GM18867 (cell line): ENCODE measurements at regions not wholly inside any gene's neighbourhood (a gene's known extent, or its start where the extent isn't known, plus 50 kb on each side); places are given as distances from the start of the nearest gene placed in this dataset.
"Not testable (repeated sequence)": the region's sequence is repeated elsewhere in the genome, so short reads cannot be mapped to it uniquely, and the experiment has no call there.

Source experiments
- ATAC-seq: cut with Tn5 transposase; IDR thresholded peaks from one replicate; pipeline ENCODE4 v1.9.1; 2021; ENCODE audit warnings: mild to moderate bottlenecking, moderate library complexity; ENCODE audit not compliant: unreplicated experiment

DNA sequence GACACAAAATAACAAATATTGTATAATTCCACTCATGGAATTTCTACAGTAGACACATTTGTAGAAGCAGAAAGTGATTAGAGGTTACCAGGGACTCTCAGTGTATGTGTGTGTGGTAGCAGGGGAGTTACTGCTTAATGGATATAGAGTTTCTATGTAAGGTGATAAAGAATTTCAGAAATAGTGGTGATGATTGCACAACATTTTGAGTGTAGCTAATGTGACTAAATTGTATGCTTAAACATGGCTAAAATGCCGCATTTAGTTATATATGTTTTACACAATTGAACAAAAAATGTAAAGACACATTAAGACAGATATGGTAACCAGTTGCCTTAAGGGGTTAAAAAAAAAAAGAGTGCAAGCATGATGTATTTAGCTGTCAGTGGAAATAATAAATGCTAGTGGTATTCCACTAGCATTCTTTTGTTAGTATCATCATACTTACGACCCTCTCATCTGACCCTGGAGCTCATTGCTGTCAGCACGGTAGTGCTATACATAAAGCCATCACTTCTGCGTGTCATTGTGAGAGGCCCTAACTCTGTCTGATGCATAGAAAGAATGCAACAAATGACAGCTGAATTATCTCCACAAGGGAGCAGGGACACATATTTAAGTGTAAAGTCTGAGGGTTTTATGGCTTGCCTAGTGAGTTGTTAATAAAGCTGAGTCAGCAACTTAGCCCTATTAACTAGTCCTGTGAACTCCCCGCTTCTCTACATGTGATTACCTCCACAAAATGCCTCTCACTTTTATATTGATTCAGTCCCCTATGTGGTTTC is 134.1 kb upstream of the RXFP2 start:
- no peak for ATAC-seq

DNA sequence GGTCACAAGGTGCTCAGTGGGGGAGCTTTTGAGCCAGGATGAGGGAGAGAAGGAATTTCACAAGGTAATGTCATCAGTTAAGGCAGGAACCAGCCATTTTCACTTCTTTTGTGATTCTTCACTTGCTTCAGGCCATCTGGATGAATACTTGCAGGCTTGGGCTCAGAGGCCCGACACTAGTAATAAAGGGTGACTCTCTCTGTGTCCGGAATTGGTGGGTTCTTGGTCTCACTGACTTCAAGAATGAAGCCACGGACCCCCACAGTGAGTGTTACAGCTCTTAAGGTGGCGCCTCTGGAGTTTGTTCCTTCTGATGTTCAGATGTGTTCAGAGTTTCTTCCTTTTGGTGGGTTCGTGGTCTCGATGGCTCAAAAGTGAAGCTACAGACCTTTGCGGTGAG is 131.8 kb upstream of the RXFP2 start:
- not testable (repeated sequence) for ATAC-seq

DNA sequence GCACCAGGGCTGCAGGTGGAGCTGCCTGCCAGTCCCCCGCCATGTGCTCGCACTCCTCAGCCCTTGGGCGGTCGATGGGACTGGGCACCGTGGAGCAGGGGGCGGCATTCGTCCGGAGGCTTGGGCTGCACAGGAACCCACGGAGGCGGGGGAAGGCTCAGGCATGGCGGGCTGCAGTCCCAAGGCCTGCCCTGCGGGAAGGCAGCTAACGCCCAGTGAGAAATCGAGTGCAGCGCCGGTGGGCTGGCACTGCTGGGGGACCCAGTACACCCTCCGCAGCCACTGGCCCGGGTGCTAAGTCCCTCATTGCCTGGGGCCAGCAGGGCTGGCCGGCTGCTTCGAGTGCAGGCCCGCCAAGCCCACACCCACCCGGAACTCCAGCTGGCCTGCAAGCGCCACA is 130.5 kb upstream of the RXFP2 start:
- ATAC-seq, result not testable (repeated sequence)

DNA sequence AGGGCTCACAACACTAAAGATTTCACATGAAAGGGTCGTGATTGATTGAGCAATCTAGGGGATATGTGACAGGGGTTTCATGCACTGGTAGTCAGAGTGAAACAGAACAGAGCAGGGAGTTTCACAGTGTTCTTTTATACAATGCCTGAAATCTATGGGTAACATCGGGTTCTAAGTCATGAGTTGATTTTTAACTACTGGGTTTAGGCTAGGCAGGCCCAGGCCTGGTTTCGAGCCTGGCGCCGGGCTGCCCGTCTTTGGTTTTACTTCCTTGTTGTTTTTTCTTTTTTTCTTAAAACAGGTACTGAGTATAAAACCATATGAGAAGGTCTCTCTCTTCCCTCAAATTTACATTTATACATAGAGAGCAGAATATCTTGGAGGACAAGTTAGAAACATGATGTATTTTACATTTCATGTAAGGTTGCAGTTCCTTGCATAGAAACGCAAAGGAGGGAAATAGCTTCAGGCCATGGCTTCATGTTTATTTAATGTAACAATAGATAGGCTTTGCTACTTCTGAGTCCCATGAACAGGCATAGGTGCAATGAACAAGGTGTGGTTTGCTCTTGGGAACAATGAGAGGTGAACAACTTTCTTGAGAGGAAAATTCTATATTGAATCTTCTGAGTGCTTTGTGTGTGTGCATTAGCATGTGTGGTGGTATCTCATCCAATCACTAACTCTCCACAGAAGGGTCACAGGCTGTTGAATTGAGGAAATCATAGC is 128.9 kb upstream of the RXFP2 start:
- no peak for ATAC-seq

DNA sequence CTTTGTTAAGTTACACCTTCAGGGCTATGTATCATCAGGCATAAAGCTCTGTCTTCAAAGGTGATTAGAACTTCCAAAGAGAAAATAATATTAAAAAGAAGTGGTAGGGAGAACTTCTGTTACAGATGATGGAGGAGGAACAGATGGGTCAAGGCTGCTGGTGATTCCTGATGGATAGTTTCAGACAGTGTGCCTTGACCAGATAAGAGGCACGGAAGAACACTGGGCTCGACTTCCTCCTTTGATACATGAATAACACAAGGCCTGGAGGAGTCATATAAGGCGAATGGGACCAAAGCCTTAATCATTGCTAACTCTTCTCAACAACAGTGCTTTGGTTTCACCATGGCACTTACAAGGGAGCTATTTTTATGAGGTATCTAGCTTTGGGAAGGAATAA is 128.1 kb upstream of the RXFP2 start:
- no peak for ATAC-seq

DNA sequence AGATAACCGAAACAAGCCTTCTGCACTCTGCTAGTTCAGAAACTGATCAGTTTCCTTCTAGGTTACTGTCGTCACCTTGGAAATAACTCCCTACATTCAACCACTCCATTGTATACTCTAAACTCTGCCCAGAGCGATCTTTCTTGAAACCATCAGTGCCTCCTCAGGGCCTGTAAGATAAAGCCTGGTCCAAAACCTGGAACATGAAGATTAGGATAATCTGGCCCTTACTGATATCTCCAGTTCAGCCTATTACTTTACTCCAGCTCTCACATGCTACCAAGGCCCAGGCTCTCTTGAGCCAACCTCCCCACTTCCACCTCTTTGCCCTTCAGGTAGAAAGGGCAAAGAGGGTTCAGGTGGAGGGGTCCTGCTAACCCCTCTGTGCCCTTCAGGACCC is 125.3 kb upstream of the RXFP2 start:
- ATAC-seq, result no peak

DNA sequence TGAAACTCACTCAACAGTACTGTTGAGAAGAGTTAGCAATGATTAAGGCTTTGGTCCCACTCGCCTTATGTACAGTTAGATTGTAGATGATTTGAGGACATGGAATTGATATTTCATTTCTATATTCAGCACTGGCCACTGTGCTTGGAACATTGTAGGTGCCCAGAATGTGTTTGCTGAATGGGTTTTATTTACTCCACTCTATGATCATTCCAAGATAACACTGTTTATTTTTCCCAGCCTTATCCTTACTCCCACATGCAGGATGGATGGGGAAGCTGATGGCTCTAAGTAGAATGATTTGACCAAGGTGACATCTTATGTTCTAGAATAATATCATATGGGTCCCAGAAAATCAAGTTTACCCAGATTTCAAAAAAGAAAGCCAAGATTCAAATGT is 124.6 kb upstream of the RXFP2 start:
- no peak for ATAC-seq

DNA sequence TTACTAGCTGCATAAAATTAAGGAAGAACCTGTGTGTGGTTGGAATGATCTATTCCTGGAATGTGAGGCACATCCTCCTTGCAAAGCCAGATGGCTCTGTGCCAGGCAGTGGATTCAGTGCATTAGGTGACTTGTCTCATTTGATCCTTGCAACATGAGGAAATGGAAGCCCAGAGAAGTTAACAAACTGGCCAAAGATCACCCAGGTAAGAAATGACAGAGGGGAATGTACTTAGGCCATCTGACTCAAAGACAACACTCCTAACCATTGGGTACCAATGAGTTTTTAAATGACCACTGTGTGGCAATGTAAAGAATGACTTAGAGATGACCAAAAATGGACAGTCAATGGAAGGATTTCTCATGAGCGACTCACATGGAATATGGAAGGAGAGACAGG is 114.2 kb upstream of the RXFP2 start:
- ATAC-seq, result no peak

DNA sequence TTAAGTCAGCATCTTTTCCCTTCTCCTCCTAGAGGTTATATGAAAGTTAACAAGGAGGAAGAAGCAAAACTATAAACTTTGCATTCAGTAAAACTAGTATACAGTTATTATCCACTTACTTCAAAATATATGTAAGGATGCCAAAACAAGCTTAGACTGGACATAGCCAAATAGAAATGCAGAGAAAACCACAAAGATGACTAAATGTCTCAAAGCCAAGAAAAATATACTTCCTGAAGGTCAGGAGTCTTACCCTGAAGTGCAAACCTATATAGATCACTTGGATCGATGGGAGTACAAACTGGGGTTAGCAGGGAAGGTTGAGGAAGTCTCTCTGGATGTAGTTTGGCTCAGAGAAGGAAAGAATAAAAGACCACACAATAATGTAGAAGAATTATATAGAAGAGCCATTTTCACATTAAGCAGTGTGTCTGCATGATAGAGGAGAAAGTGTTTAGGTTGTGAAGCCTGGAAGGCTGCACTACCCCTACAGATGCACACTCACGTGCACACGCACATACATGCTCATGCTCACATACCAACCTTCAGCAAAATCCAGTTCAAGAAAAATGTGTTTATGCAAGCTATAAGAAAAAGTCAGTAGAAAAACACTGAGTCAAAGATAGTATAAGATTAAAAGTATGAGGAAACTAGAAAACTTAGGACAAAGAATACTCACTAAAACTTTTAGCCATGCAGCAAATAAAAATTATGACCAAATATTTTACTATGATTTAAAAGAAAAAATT is 112.1 kb upstream of the RXFP2 start:
- no peak for ATAC-seq

DNA sequence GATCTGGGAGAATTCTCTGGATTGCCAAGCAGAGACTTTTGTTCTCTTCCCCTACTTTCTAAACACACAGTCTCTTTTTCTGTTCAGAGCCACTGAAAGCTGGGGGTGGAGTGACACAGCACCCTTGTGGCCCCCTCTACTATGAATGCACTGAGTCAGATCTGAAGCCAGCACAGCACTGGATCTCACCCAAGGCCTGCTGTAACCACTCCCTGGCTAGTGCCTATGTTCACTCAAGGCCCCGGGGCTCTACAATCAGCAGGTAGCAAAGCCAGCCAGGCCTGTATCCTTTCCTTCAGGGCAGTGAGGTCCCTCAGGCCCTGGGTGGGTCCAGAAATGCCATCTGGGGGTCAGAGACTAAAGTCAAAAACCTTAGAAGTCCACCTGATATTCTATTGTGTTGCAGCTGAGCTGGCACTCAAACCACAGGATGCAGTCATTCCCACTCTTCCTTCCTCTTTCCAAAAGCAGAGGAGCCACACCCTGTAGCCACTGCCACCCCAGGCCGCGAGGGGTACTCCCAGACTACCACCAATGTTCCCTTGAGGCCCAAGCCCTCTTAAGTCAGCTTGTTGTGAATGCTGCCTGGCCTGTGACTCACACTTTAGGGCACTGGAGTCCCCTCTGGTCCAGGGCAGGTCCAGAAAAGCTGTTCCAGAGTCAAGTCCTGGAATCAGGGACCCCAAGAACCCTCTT is 110.1 kb upstream of the RXFP2 start:
- no peak for ATAC-seq

DNA sequence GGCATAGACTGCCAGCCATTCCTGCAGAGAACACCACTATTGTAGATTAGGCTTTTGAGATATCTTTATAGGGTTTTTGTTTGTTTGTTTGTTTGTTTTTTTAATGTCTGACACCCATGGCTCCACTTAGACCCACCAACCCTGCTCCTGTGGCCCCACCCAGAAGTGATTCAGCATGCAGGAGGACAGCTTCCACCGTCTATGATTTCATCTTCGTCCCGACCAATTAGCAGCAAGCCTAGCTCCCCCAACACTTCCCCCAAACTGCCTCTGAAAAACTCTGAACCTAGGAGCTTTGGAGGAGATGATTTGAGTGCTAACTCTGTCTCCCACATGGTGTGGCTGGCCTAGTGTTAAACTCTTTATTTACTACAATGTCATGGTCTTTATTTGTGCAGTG is 108.3 kb upstream of the RXFP2 start:
- no peak for ATAC-seq

DNA sequence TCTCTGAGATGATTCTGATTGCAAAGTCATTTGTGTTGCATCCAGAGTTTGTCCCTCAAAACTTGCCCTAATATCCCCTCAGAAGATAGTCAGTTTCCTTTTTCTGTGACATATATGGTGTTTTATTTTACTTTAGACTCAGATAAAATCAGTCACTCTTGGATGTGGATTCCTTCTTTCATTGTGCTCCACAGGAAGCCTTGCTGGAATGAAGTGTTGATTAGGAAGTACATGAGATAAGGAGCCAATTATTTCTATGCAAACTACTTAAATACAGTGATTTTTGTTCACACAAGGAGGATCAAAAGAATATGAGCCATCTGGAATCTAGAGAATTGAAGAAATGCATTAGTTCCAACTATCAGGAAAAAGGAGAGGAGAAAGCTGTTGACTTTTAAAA is 107.6 kb upstream of the RXFP2 start:
- no peak for ATAC-seq

DNA sequence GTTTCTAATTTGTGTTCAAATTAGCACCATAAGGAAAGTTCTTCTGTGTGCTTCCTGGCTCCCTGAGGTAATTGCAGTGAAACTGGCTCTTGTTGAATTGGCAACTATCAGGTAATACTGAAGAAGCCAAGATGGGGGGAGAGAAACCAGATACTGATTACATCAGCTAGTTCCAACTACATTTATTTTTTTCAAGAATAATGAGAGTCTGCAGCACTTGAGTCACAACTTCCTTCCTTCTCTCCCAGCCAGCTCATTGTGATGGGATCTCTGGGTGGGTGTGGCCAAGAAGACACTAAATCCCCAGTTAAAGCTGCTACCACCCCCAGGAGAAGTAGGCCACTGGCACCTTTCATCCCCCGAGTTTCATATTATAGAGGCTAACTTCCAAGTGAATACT is 100.7 kb upstream of the RXFP2 start:
- no peak for ATAC-seq

DNA sequence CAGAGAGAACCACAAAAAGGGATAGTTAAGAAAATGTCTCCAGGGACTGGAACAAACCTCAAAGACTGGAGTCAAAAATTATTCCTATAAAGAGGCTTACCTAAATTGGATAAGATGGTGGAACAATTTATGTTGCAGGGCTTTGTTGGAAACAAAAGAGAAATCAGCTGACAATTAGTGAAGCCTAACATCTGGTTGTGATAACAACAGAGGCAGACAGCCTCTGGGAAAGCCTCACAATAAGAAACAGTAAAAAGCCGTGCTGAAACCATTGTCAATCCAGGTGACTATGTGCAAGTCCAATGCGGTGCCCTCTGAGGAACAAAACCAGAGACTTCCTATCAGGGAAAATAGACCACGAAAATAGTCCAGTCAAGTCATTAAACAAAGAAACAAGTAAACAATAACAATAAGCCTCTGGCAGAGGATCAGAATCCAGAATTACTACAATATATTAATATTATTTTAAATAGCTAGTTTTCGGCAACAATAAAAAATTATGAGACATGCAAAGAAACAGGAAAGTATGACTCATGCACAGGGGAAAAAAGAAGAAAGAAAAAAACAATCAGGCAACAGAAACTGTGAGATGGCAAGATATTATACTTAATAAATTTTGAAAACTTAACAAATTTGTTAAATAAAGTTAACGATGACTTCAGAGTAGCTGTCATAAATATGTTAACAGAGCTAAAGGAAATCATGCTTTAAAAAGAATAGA is 99.7 kb upstream of the RXFP2 start:
- no peak for ATAC-seq

DNA sequence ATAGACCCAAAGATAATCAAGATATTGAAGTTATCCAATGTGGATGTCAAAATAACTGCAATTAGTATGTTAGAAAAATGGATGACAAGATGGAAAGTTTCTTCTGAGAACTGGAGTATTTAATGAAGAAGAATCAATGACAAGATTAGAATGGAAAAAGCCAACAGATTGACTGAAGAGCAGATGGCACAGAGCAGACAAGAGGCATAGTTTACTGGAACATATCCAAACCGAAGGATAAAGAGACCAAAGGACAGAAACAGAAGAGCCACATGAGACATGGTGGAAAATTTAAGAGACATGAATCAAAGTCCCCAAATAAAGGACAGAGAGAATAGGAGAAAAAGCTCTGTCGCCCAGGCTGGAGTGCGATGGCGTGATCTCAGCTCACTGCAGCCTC is 89.6 kb upstream of the RXFP2 start:
- ATAC-seq, result no peak

DNA sequence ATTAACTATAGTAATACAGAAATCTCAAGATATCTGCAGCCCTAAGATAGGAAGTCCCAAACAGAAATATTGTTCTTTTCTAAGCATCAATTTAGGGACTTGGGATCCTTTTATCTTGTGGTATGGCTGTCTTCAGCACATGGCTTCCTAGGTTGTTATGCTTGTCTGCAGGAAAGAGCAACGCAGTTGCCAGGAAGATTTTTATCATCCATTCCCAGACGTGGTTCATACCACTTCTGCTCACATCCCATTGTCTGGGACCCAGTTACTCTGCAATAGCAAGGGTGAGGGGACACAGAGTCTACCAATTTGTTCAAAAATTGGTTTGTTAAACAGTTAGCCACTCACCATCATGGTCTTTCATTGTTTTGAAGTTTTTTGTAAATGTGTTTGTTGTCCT is 85.6 kb upstream of the RXFP2 start:
- ATAC-seq, result no peak

DNA sequence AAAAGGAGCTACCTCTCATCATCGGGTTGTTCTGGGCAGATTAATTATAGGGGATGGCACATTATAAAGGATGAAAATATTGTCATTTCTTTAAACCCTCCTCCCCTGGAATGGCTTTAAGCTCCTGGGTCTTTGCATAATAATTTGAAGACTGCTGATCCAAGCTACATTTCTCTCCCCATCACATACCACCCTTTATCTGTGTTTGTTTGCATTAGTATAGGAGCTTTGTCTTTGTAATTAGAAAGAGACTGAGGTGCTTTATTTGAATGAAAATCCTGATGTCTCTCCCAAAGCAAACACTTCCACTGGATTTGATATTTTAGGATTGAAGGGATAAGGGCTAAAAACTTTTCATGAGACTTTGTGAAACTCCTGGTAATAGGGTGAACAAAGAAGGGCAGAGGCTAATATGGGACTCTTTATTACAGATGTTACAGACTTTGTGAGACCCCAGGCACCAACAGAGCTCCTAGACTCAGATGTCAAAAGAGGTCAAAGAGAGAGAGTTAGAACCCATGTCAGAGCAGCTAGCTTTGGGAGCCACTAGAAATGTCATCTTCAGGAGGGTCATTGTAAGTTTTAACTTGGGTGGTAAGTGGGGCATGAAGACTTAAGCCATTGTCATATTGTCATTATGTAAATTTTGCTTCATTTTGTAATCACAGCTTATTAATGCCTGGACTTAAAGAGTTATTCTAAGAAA is 75.3 kb upstream of the RXFP2 start:
- ATAC-seq, result no peak

DNA sequence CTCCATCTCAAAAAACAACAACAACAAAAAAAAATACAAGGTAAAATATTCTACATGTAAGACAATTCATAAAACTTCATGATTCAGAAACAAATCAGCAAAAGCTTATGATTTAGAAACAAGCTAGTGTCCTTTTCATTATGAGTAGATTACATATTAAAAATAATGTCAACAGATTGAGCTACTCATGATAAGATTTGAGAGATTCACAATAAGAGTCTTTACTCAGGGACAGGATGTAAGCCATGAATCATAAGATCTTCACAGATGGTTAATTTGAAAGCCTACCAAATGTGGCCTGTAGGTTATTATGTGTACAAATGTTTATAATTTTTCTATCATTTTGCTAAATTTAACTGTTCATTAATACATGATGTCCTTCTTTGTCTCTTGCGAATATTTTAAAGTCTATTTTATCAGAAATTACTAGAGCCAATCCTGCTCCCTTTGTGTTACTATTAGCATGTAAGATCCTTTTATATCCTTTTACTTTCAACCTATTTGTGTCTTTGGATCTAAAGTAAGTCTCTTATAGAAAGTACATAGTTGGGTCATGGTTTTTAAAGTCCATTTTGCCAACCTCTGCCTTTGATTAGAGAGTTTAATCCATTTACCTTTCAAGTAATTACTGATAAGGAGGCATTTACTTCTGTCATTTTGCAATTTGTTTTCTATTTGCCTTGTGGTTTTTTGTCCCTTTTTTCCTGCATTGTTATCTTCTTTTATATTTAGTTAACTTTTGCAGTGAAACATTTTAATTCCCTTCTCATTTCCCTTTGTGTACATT is 68.3 kb upstream of the RXFP2 start:
- ATAC-seq, result no peak

DNA sequence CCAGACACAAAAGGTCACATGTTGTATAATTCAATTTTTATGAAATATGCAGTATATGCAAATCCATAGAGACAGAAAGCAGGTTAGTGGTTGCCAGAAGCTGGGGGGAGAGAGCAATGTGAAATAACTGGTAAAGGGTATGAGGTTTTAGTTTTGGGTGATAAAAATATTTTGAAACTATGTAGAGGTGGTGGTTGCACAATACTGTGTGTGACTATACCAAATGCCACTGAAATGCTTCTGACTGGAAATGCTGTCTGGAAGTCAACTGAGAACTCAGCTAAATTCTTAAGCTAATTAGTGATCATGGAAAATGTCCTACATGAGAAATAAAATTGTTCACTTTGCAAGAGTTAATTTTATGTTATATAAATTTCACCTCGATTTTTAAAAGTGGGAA is 65.3 kb upstream of the RXFP2 start:
- ATAC-seq, result no peak
